ENCODE measurements at regions not wholly inside any gene's neighbourhood (a gene's known extent, or its start where the extent isn't known, plus 50 kb on each side); places are given as distances from the start of the nearest gene placed in this dataset.

DNA sequence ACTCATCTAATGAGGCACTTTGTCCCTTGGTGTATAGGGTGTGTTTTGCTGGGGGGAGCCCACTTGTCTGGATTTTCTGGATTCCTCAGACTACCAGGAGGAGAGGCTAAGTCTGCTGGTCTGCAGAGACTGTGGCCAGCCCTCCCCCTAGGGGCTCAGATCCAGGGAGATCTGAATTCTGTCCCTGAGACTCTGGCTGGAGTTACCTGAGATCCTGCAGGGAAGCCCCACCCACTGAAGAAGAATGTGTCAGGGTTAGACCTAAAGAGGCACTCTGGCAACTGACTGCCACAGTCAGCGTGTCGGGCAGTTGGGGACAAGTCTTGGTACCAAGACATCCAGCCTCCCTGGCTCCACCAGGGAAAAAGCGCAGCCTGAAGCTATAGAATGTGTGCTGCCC is 138.9 kb downstream of the DCAF12L2 start:
- H3K4me3 Mint-ChIP-seq, result no peak overlapping the region
- no peaks in the 10 kb centered on the region for H3K9me3 Mint-ChIP-seq
- H3K36me3 Mint-ChIP-seq (ENCODE audit: low read depth), result no peaks in the 10 kb centered on the region
- DNase-seq, result no peak
- CTCF ChIA-PET, result no interaction called here
- no peaks in the 10 kb centered on the region for H3K4me1 Mint-ChIP-seq
- no peak overlapping the region for H3K27ac Mint-ChIP-seq
- POLR2A ChIA-PET, result no interaction called here
- H3K27me3 Mint-ChIP-seq, result no peaks in the 10 kb centered on the region

DNA sequence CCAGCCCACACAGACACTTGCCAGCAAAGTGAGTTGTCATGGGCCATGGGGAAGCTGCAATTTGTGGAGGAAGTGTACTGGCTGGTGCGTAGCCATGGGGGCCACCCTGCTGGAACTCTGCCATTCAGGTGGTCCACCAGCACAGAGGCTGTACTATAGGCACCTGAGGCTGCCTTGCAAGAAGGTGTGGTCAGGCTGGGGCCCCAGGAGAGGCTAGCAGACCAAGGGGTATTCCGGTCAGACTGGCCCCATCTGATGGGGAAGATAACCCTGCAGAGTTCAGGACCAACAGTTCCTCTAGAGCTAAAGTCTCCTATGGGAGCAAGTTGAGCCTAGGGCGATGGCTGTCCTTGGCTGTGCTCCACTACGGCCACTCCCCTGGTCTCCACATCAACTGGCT is 136.1 kb downstream of the DCAF12L2 start:
- CTCF ChIA-PET, result no interaction called here
- no peaks in the 10 kb centered on the region for H3K9me3 Mint-ChIP-seq
- no peak overlapping the region for H3K4me3 Mint-ChIP-seq
- no peak for DNase-seq
- no peaks in the 10 kb centered on the region for H3K36me3 Mint-ChIP-seq (ENCODE audit: low read depth)
- POLR2A ChIA-PET, result no interaction called here
- no peaks in the 10 kb centered on the region for H3K4me1 Mint-ChIP-seq
- no peak overlapping the region for H3K27ac Mint-ChIP-seq
- no peaks in the 10 kb centered on the region for H3K27me3 Mint-ChIP-seq

GRCh38 chrX:126063984-126064383 is 102.1 kb downstream of the DCAF12L2 start:
- POLR2A ChIA-PET, result no interaction called here

GRCh38 chrX:126064901-126065541 is 101.1 kb downstream of the DCAF12L2 start:
- POLR2A ChIA-PET, result no interaction called here
- no peak overlapping the region for H3K27ac Mint-ChIP-seq
- CTCF ChIA-PET, result no interaction called here
- no peak for DNase-seq
- H3K27me3 Mint-ChIP-seq, result no peaks in the 10 kb centered on the region
- H3K36me3 Mint-ChIP-seq (ENCODE audit: low read depth), result no peaks in the 10 kb centered on the region
- H3K9me3 Mint-ChIP-seq, result no peaks in the 10 kb centered on the region
- H3K4me3 Mint-ChIP-seq, result no peak overlapping the region
- H3K4me1 Mint-ChIP-seq, result no peaks in the 10 kb centered on the region

More at GRCh38 chrX:126063984-126064383, 102.1 kb downstream of the DCAF12L2 start:
- CTCF ChIA-PET, result no interaction called here
- no peak overlapping the region for H3K4me3 Mint-ChIP-seq
- H3K27ac Mint-ChIP-seq, result no peak overlapping the region
- H3K36me3 Mint-ChIP-seq (ENCODE audit: low read depth), result no peaks in the 10 kb centered on the region
- no peaks in the 10 kb centered on the region for H3K4me1 Mint-ChIP-seq
- H3K9me3 Mint-ChIP-seq, result no peaks in the 10 kb centered on the region
- no peaks in the 10 kb centered on the region for H3K27me3 Mint-ChIP-seq
- DNase-seq, result no peak

DNA sequence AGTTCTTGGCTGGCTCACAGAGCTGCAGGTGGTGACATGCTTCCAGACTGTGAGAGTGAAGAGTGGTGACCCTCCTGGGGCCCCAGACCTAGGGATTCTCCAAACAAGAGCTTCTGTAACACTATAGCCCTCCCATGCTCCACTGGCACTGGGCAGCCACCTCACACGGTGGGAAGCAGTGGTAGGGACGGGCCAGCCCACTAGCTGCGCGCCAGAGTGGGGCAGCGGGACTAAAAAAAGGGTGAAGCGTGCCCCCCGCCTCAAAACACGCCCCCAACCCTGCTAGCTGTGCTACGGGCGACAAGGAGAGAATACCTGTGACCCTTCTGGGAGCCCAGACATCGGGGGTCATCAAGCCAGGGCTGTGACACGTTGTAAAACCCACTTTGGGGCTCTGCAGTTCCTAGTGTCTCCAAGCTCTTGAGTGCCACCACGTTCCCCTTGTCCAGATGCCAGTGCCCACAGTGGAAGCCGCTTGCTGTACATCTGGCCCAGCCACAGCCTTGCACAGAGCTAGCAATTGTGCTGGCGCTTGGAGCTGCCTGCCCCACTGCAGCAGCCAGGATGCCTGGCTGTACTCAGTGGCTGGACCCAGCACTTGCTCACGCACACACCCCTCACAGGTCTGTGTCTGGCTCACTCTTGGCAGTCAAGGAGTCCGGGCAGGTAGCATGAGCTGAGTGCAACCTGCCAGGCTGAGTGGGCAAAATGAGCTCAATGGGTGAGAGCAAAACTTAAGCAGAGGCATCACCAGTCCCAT is 100.0 kb downstream of the DCAF12L2 start:
- H3K4me1 Mint-ChIP-seq, result no peaks in the 10 kb centered on the region
- ChIA-PET CTCF (no interaction called here), POLR2A (no interaction called here)
- H3K27ac Mint-ChIP-seq, result no peak overlapping the region
- no peak overlapping the region for H3K4me3 Mint-ChIP-seq
- H3K9me3 Mint-ChIP-seq, result no peaks in the 10 kb centered on the region
- no peaks in the 10 kb centered on the region for H3K27me3 Mint-ChIP-seq
- no peak for DNase-seq
- H3K36me3 Mint-ChIP-seq (ENCODE audit: low read depth), result no peaks in the 10 kb centered on the region
